ENCODE measurements at regions not wholly inside any gene's neighbourhood (a gene's known extent, or its start where the extent isn't known, plus 50 kb on each side); places are given as distances from the start of the nearest gene placed in this dataset.

DNA sequence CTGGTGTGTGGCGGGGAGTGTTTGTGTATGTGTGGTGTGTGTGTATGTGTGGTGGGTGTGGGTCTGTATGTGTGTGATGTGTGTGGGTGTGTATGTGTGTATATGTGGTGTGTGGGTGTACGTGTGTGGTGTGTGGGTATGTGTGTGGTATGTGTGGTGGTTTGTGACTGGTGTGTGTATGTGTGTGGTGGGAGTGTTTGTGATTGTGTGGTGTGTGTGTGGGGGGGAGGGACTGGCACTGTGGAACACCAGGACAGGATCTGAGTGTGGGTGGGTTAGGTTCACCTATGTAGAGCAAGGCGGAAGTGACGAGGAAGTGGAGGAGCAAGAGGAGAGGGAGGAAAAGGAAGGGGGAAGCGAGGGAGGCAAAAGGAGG, 510.8 kb downstream of the SHQ1 start:
- no peak for TF ChIP-seq CTCF (IDR thresholded peaks at IDR 0.05 in 4 of 5, conservative IDR thresholded peaks at IDR 0.05 in 1 of 5)
- TF ChIP-seq POLR2A (IDR thresholded peaks at IDR 0.05): no peak

All from gastrocnemius medialis (tissue), 4 donors.